Loucy (cell line): ENCODE measurements at regions not wholly inside any gene's neighbourhood (a gene's known extent, or its start where the extent isn't known, plus 50 kb on each side); places are given as distances from the start of the nearest gene placed in this dataset.

Experiments used
- EZH2phosphoT487 ChIP-seq: fragments of 200-600 bp; IDR thresholded peaks from 2 replicates; pipeline ENCODE4 v1.6.1; 2018; ENCODE audit warnings: antibody characterized with exemption, mild to moderate bottlenecking, moderate library complexity, borderline replicate concordance
- TF ChIP-seq, protein P1 (sequence below): fragments of 200-600 bp; sonication (generic); conservative IDR thresholded peaks from 2 replicates; pipeline ENCODE4 v1.5.1; 2014; ENCODE audit warnings: mild to moderate bottlenecking, antibody characterized with exemption, low read length

GRCh38 chr2:60125611-60126426, 427.6 kb downstream of the BCL11A start:
- TF ChIP-seq, protein P1, sequence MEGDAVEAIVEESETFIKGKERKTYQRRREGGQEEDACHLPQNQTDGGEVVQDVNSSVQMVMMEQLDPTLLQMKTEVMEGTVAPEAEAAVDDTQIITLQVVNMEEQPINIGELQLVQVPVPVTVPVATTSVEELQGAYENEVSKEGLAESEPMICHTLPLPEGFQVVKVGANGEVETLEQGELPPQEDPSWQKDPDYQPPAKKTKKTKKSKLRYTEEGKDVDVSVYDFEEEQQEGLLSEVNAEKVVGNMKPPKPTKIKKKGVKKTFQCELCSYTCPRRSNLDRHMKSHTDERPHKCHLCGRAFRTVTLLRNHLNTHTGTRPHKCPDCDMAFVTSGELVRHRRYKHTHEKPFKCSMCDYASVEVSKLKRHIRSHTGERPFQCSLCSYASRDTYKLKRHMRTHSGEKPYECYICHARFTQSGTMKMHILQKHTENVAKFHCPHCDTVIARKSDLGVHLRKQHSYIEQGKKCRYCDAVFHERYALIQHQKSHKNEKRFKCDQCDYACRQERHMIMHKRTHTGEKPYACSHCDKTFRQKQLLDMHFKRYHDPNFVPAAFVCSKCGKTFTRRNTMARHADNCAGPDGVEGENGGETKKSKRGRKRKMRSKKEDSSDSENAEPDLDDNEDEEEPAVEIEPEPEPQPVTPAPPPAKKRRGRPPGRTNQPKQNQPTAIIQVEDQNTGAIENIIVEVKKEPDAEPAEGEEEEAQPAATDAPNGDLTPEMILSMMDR, result no peak
- no peak for TF ChIP-seq EZH2phosphoT487
